ENCODE measurements at regions not wholly inside any gene's neighbourhood (a gene's known extent, or its start where the extent isn't known, plus 50 kb on each side); places are given as distances from the start of the nearest gene placed in this dataset.

DNA sequence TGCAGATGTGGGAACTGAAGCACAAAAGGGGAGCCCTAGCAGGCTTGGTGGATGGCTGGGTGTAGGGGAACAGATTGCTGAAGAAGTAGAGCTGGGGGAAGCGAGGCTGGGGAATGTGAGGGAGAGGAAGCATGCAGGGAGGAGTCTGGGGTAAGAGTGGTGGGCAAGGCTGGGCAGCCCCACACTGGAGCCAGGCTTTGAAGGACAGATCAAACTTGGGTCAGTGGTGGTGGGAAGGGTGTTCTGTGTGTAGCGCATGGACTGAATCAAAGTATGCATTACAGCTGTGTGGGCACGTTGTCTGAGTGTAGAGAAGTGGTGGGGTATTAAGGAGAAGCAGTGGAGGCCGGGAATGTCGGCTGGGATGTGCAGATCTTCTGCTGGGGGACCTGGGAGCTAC, 116.0 kb downstream of the CYLD start:
- intact Hi-C loops (cut with DNase I), result no loop called here

GRCh38 chr16:50856991-50857390, 115.1 kb downstream of the CYLD start:
- Histone ChIP-seq H3K4me3 (no peak overlapping the region), H3K4me1 (no peaks in the 10 kb centered on the region), H3K27ac (no peak overlapping the region), H3K36me3 (no peaks in the 10 kb centered on the region), H3K27me3 (no peaks in the 10 kb centered on the region), H3K9me3 (no peaks in the 10 kb centered on the region)
- TF ChIP-seq CTCF (IDR thresholded peaks at IDR 0.05) (no peak), POLR2A (IDR thresholded peaks at IDR 0.05) (no peak), POLR2AphosphoS5 (IDR thresholded peaks at IDR 0.05; ENCODE audit: insufficient read depth in 1 of 2, low read depth in 1 of 2) (no peak)
- intact Hi-C loops (cut with DNase I), result no loop called here
- DNase-seq (ENCODE audit: extremely low spot score in 2 of 2), result peak in 1 of 2 donors; percentile 18

More for the DNA sequence above, 116.0 kb downstream of the CYLD start:
- Histone ChIP-seq H3K4me1 (no peaks in the 10 kb centered on the region), H3K27me3 (no peaks in the 10 kb centered on the region), H3K36me3 (no peaks in the 10 kb centered on the region), H3K4me3 (no peak overlapping the region), H3K27ac (no peak overlapping the region), H3K9me3 (no peaks in the 10 kb centered on the region)
- TF ChIP-seq CTCF (IDR thresholded peaks at IDR 0.05) (no peak), POLR2AphosphoS5 (IDR thresholded peaks at IDR 0.05; ENCODE audit: insufficient read depth in 1 of 2, low read depth in 1 of 2) (no peak), POLR2A (IDR thresholded peaks at IDR 0.05) (no peak)
- DNase-seq (ENCODE audit: extremely low spot score in 2 of 2), result peak; percentile 55 to 56

- no peaks in the 10 kb centered on the region for H3K9me3 ChIP-seq
- intact Hi-C loops (cut with DNase I), result no loop called here
- peak; percentile 28 to 56 for DNase-seq (ENCODE audit: extremely low spot score in 2 of 2)
- H3K27ac ChIP-seq, result no peak overlapping the region
- no peaks in the 10 kb centered on the region for H3K36me3 ChIP-seq
- no peak for TF ChIP-seq POLR2A (IDR thresholded peaks at IDR 0.05)
- TF ChIP-seq POLR2AphosphoS5 (IDR thresholded peaks at IDR 0.05; ENCODE audit: insufficient read depth in 1 of 2, low read depth in 1 of 2), result no peak
- TF ChIP-seq CTCF (IDR thresholded peaks at IDR 0.05), result no peak
- H3K27me3 ChIP-seq, result no peaks in the 10 kb centered on the region
- H3K4me1 ChIP-seq, result no peaks in the 10 kb centered on the region
- H3K4me3 ChIP-seq, result no peak overlapping the region
Measured at GRCh38 chr16:50853329-50853728, 111.4 kb downstream of the CYLD start.

Small RNA genes lying in the stretch of these regions (small RNA-seq; reads per million reads assigned to genes)
- gene RNA5SP426, result 8.2 reads per million, percentile 91 among the genes with 10 or more reads in this experiment
